ENCODE measurements at regions not wholly inside any gene's neighbourhood (a gene's known extent, or its start where the extent isn't known, plus 50 kb on each side); places are given as distances from the start of the nearest gene placed in this dataset.

- no peaks in the 10 kb centered on the region for H3K27me3 ChIP-seq (replicated peaks; ENCODE audit: control insufficient read depth, insufficient read depth, low read length)
Observed at GRCh38 chr7:125661006-125661405, 731.4 kb upstream of the POT1 start.

GRCh38 chr7:125654076-125654475 is 724.5 kb upstream of the POT1 start:
- H3K4me1 Mint-ChIP-seq (ENCODE audit: low read depth, unreplicated experiment): no peaks in the 10 kb centered on the region
- CTCF ChIA-PET: no interaction called here
- TF ChIP-seq CTCF (IDR thresholded peaks at IDR 0.05; ENCODE audit: insufficient read depth in 1 of 2, low read depth in 1 of 2, low read length in 1 of 2, severe bottlenecking in 1 of 2, unreplicated experiment in 1 of 2): no peak
- no peaks in the 10 kb centered on the region for H3K9me3 Mint-ChIP-seq (ENCODE audit: unreplicated experiment)
- BruUV-seq (replicated peaks): no TSS peak
- no peaks in the 10 kb centered on the region for H3K9me3 ChIP-seq
- POLR2A ChIA-PET: no interaction called here
- DNase-seq: no peak
- H3K4me1 ChIP-seq: no peaks in the 10 kb centered on the region
- no peak overlapping the region for H3K4me3 Mint-ChIP-seq (ENCODE audit: unreplicated experiment)
- intact Hi-C loops (cut with micrococcal nuclease; ENCODE audit: unreplicated experiment): no loop called here
- no peaks in the 10 kb centered on the region for H3K36me3 ChIP-seq (ENCODE audit: control insufficient read depth, insufficient read depth, low read length)
- no peaks in the 10 kb centered on the region for H3K27me3 ChIP-seq (replicated peaks; ENCODE audit: control insufficient read depth, insufficient read depth, low read length)
- H3K4me3 ChIP-seq (ENCODE audit: low read depth, low read length): no peak overlapping the region
- H3K27ac Mint-ChIP-seq (ENCODE audit: unreplicated experiment): no peak overlapping the region
- H3K36me3 Mint-ChIP-seq (ENCODE audit: insufficient read depth, unreplicated experiment): no peaks in the 10 kb centered on the region
- no peaks in the 10 kb centered on the region for H3K27me3 Mint-ChIP-seq (ENCODE audit: insufficient read depth, unreplicated experiment)

More at GRCh38 chr7:125661006-125661405, 731.4 kb upstream of the POT1 start:
- no peaks in the 10 kb centered on the region for H3K9me3 Mint-ChIP-seq (ENCODE audit: unreplicated experiment)
- Histone ChIP-seq H3K9me3 (no peaks in the 10 kb centered on the region), H3K36me3 (ENCODE audit: control insufficient read depth, insufficient read depth, low read length) (no peaks in the 10 kb centered on the region), H3K4me3 (ENCODE audit: low read depth, low read length) (no peak overlapping the region), H3K4me1 (0 out of 2 replicates have a peak, but pooled peaks cover 5% of the 10 kb centered on the region)
- H3K27me3 Mint-ChIP-seq (ENCODE audit: insufficient read depth, unreplicated experiment): no peaks in the 10 kb centered on the region
- no peaks in the 10 kb centered on the region for H3K4me1 Mint-ChIP-seq (ENCODE audit: low read depth, unreplicated experiment)
- intact Hi-C loops (cut with micrococcal nuclease; ENCODE audit: unreplicated experiment): no loop called here
- no peak for TF ChIP-seq CTCF (IDR thresholded peaks at IDR 0.05; ENCODE audit: insufficient read depth in 1 of 2, low read depth in 1 of 2, low read length in 1 of 2, severe bottlenecking in 1 of 2, unreplicated experiment in 1 of 2)
- no peak overlapping the region for H3K4me3 Mint-ChIP-seq (ENCODE audit: unreplicated experiment)
- CTCF ChIA-PET: no interaction called here
- DNase-seq: no peak
- BruUV-seq (replicated peaks): no TSS peak
- H3K36me3 Mint-ChIP-seq (ENCODE audit: insufficient read depth, unreplicated experiment): no peaks in the 10 kb centered on the region
- POLR2A ChIA-PET: no interaction called here
- no peak overlapping the region for H3K27ac Mint-ChIP-seq (ENCODE audit: unreplicated experiment)

GRCh38 chr7:125651823-125652528 is 722.4 kb upstream of the POT1 start:
- Histone ChIP-seq H3K27me3 (replicated peaks; ENCODE audit: control insufficient read depth, insufficient read depth, low read length) (no peaks in the 10 kb centered on the region), H3K9me3 (no peaks in the 10 kb centered on the region), H3K36me3 (ENCODE audit: control insufficient read depth, insufficient read depth, low read length) (no peaks in the 10 kb centered on the region), H3K4me1 (no peaks in the 10 kb centered on the region), H3K4me3 (ENCODE audit: low read depth, low read length) (no peak overlapping the region)
- no TSS peak for BruUV-seq (replicated peaks)
- H3K27me3 Mint-ChIP-seq (ENCODE audit: insufficient read depth, unreplicated experiment): peaks cover 2% of the 10 kb centered on the region
- intact Hi-C loops (cut with micrococcal nuclease; ENCODE audit: unreplicated experiment): no loop called here
- TF ChIP-seq CTCF (IDR thresholded peaks at IDR 0.05; ENCODE audit: insufficient read depth in 1 of 2, low read depth in 1 of 2, low read length in 1 of 2, severe bottlenecking in 1 of 2, unreplicated experiment in 1 of 2): no peak
- H3K36me3 Mint-ChIP-seq (ENCODE audit: insufficient read depth, unreplicated experiment): no peaks in the 10 kb centered on the region
- H3K4me3 Mint-ChIP-seq (ENCODE audit: unreplicated experiment): no peak overlapping the region
- no peak overlapping the region for H3K27ac Mint-ChIP-seq (ENCODE audit: unreplicated experiment)
- H3K9me3 Mint-ChIP-seq (ENCODE audit: unreplicated experiment): no peaks in the 10 kb centered on the region
- ChIA-PET POLR2A (no interaction called here), CTCF (no interaction called here)
- no peak for DNase-seq
- H3K4me1 Mint-ChIP-seq (ENCODE audit: low read depth, unreplicated experiment): no peaks in the 10 kb centered on the region

Measured in Caco-2 (cell line).